OCI-M2 (cell line): ENCODE measurements at regions not wholly inside any gene's neighbourhood (a gene's known extent, or its start where the extent isn't known, plus 50 kb on each side); places are given as distances from the start of the nearest gene placed in this dataset.

Experiments
- DNase-seq: peaks from one replicate; lab custom pipeline; 2025; ENCODE audit not compliant: unreplicated experiment; lab: John Stamatoyannopoulos, UW

- DNase-seq, result no peak
Measured at GRCh38 chr11:103850419-103851165, 185.8 kb upstream of the DDI1 start.

GRCh38 chr11:103851166-103851651 is 185.2 kb upstream of the DDI1 start:
- no peak for DNase-seq
